ENCODE measurements at regions not wholly inside any gene's neighbourhood (a gene's known extent, or its start where the extent isn't known, plus 50 kb on each side); places are given as distances from the start of the nearest gene placed in this dataset.
A peak's percentile ranks its signal among the peaks of the same experiment; 100 is the strongest.

- H2AK5ac ChIP-seq (ENCODE audit: low read depth, low read length): no peak overlapping the region
- H3K4me1 ChIP-seq (replicated peaks in 1 of 4; ENCODE audit: control insufficient read depth in 3 of 4, insufficient read depth in 4 of 4, low read length in 3 of 4): peaks cover 0 to 3% (median 0%) of the 10 kb centered on the region in 4 experiments; a peak in 1 of 7 replicates
- FAIRE-seq (no peak), DNase-seq (ENCODE audit: low read depth in 1 of 2, low spot score in 2 of 2) (no peak)
- no peaks in the 10 kb centered on the region for H3K36me3 ChIP-seq (ENCODE audit: control insufficient read depth in 2 of 4, insufficient read depth in 4 of 4, low read length in 3 of 4)
- 0 out of 4 replicates have a peak, but pooled peaks cover 0 to 6% of the 10 kb centered on the region in 2 experiments for H3K9me3 ChIP-seq (ENCODE audit: insufficient read depth in 2 of 2, low read depth in 1 of 2, low read length in 1 of 2)
- H4K8ac ChIP-seq (ENCODE audit: extremely low read depth, insufficient read depth, low read length): no peak overlapping the region
- H3K4ac ChIP-seq (replicated peaks; ENCODE audit: insufficient read length, low read depth, low read length): no peak overlapping the region
- no peak overlapping the region for H2BK15ac ChIP-seq (ENCODE audit: low read length)
- no peaks in the 10 kb centered on the region for H3K79me1 ChIP-seq (ENCODE audit: low read depth, low read length)
- H3K4me2 ChIP-seq (ENCODE audit: insufficient read depth in 1 of 2, low read depth in 2 of 2, low read length in 2 of 2): no peak overlapping the region
- H2BK20ac ChIP-seq (ENCODE audit: low read length): no peak overlapping the region
- H2BK5ac ChIP-seq (ENCODE audit: low read depth, low read length): no peak overlapping the region
- no peak overlapping the region for H3K23ac ChIP-seq (ENCODE audit: insufficient read length)
- ChIA-PET POLR2A (ENCODE audit: partially characterized antibody) (no interaction called here), CTCF (ENCODE audit: partially characterized antibody) (interaction anchor here (0.7 to 2.2 kb wide), 2 partner anchors 9 to 50 kb away, joined by 3 to 5 read pairs; no protein-coding TSS in a partner anchor)
- peak overlapping the region; percentile 65 for H4K91ac ChIP-seq (replicated peaks; ENCODE audit: insufficient read length, low read length)
- TF ChIP-seq TCF12 (IDR thresholded peaks at IDR 0.05; ENCODE audit: low read depth, low read length) (no peak), RAD21 (IDR thresholded peaks at IDR 0.05 in 1 of 2, conservative IDR thresholded peaks at IDR 0.05 in 1 of 2; ENCODE audit: low read depth in 2 of 2, low read length in 2 of 2) (peak; percentile 57 to 69), CTCF (IDR thresholded peaks at IDR 0.05; ENCODE audit: control extremely low read depth in 1 of 3, insufficient read depth in 1 of 3, low read depth in 1 of 3, low read length in 3 of 3) (peak in 1 of 3 experiments; percentile 25; a peak in 1 of 4 replicates)
- H2BK120ac ChIP-seq (replicated peaks; ENCODE audit: low read depth, low read length): no peak overlapping the region
- no peak overlapping the region for H3K4me3 ChIP-seq (ENCODE audit: extremely low read depth in 1 of 4, insufficient read depth in 2 of 4, low read depth in 3 of 4, low read length in 4 of 4)
- H3K9ac ChIP-seq (replicated peaks in 1 of 4; ENCODE audit: extremely low read depth in 1 of 4, low read depth in 3 of 4, low read length in 3 of 4): no peak overlapping the region
- no peaks in the 10 kb centered on the region for H3K23me2 ChIP-seq (ENCODE audit: low read depth, low read length)
- no peaks in the 10 kb centered on the region for H4K20me1 ChIP-seq (replicated peaks in 1 of 2; ENCODE audit: control insufficient read depth in 1 of 2, insufficient read depth in 2 of 2, low read length in 2 of 2)
- H3K27me3 ChIP-seq (replicated peaks in 1 of 4; ENCODE audit: control insufficient read depth in 3 of 4, extremely low read depth in 1 of 4, insufficient read depth in 3 of 4, low read length in 3 of 4): no peaks in the 10 kb centered on the region
- no peak overlapping the region for H3K18ac ChIP-seq (ENCODE audit: extremely low read depth, low read length)
- no peak overlapping the region for H2BK12ac ChIP-seq (ENCODE audit: low read depth, low read length)
- H3K14ac ChIP-seq (ENCODE audit: insufficient read length): no peak overlapping the region
- H4K5ac ChIP-seq (ENCODE audit: insufficient read length, low read depth, low read length): no peak overlapping the region
- no peak overlapping the region for H3K27ac ChIP-seq (ENCODE audit: low read depth, low read length)
- no peak overlapping the region for H2AFZ ChIP-seq (ENCODE audit: low read length)
- no peak overlapping the region for H3K56ac ChIP-seq (replicated peaks; ENCODE audit: insufficient read length, low read depth, low read length)
- H3K79me2 ChIP-seq (ENCODE audit: control insufficient read depth in 1 of 2, insufficient read depth in 2 of 2, low read length in 2 of 2): no peaks in the 10 kb centered on the region; a peak in 1 of 4 replicates
These were observed 1077.6 kb downstream of the FAM133A start for GRCh38 chrX:94751611-94752010.

Data from H1 (cell line).